ENCODE measurements at regions not wholly inside any gene's neighbourhood (a gene's known extent, or its start where the extent isn't known, plus 50 kb on each side); places are given as distances from the start of the nearest gene placed in this dataset.

- TF ChIP-seq POLR2A (IDR thresholded peaks at IDR 0.05; ENCODE audit: low read depth, low read length), result no peak
- no peak for TF ChIP-seq POLR2AphosphoS5 (IDR thresholded peaks at IDR 0.05; ENCODE audit: low read depth, low read length)
- TF ChIP-seq TAF1 (IDR thresholded peaks at IDR 0.05; ENCODE audit: low read depth, low read length), result no peak
- no peak for TF ChIP-seq PAX5 (IDR thresholded peaks at IDR 0.05; ENCODE audit: insufficient read depth, low read length, severe bottlenecking)
- TF ChIP-seq SPI1 (IDR thresholded peaks at IDR 0.05; ENCODE audit: low read depth, low read length), result no peak
- TF ChIP-seq POU2F2 (IDR thresholded peaks at IDR 0.05; ENCODE audit: low read depth, low read length), result no peak
Measured at GRCh38 chr13:104872153-104872552, 1663.3 kb downstream of the EFNB2 start.

Data from GM12891 (cell line).